HG03439 (cell line): ENCODE measurements at regions not wholly inside any gene's neighbourhood (a gene's known extent, or its start where the extent isn't known, plus 50 kb on each side); places are given as distances from the start of the nearest gene placed in this dataset.

Experiments used
- ATAC-seq: cut with Tn5 transposase; IDR thresholded peaks from one replicate; pipeline ENCODE4 v1.9.1; 2021; ENCODE audit warnings: mild to moderate bottlenecking, moderate library complexity; ENCODE audit not compliant: unreplicated experiment

DNA sequence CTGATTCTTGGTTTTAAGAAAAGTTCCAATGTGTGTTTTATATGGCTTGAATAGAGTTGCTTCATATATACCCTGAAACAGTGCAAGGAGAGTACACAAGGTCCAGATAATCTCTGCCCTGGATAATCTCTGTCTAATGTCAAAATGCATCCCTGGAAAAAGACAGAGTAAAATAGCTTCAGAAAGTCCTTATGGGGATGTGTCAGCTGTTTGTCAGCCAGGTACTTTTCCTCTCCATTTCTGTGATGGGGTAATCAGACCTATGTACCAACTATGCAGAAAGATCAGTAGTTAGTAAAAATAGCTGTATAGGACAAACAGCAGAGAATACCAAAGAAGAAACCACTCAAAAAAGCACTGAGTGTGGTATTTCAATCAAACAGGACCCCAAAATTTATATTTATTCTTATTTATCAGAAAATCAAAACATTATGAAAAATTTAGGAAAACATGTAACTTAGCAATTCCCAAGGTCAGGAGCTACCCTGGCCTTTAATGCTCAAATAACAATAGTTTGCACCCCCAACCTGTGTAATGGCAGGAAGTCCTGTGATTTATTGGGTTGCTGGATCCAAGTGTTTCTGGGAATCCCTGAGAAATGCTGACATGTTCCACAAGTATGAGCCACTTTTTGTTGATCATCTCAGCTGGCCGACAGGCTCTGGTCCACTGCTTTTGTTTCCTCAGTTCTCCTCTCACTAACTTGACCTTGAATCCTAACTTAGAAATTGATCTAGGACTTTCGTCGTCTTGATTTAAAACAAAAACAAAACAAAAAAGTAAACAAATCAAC, 69.6 kb downstream of the MDH1 start:
- ATAC-seq, result no peak

- ATAC-seq, result no peak
These were observed 71.3 kb downstream of the MDH1 start for GRCh38 chr2:63660060-63660459.

DNA sequence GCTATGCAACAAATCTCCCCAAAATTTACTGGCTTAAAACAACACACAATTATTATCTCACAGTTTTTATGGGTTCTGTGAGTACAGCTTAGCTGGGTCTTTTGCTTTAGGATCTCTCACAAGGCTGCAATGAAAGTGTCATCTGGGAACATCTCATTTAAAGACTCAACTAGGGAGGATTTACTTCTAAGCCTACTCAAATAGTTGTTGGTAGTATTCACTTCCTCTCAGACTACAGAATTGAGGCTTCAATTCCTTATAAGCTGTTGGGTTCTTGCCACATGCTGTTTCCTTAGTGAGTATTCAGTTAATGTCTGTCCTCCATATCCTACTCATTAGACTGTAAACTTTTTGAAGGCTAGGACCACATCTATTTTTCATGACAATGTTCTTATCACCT, 72.3 kb downstream of the MDH1 start:
- no peak for ATAC-seq

DNA sequence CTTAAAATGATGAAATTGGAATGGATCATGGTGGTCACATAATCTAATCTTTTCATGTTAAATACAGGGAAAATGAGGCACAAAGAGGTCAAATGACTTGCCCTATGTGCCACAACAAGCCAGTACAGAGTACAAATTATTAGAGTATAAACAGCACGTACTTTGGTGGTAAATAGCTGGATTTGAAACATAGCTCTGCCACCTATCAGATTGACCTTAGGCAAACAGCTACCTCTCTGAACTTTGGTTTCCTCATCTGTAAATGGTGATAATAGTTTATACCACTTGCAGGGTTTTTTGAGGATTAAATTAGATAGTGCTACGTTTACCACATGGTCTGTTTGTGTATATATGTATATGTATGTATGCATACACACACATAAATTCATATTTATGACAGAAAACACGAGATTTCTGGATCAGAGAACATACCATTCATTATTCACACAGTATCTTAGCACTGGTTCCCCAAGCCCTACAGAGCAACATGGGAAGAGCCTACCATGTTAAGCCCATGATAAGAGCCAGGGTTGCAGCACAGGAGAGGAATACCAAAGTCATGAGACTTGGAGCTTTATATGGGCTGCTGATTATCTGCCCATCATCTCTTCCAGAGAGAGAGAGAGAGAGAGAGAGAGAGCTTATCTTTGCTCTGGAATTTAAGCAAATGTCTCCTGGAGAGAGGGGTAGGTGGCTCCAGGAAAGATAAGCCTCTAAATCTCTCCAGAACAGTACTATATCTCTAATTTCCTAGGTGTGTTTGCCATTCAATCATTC, 73.5 kb downstream of the MDH1 start:
- no peak for ATAC-seq

DNA sequence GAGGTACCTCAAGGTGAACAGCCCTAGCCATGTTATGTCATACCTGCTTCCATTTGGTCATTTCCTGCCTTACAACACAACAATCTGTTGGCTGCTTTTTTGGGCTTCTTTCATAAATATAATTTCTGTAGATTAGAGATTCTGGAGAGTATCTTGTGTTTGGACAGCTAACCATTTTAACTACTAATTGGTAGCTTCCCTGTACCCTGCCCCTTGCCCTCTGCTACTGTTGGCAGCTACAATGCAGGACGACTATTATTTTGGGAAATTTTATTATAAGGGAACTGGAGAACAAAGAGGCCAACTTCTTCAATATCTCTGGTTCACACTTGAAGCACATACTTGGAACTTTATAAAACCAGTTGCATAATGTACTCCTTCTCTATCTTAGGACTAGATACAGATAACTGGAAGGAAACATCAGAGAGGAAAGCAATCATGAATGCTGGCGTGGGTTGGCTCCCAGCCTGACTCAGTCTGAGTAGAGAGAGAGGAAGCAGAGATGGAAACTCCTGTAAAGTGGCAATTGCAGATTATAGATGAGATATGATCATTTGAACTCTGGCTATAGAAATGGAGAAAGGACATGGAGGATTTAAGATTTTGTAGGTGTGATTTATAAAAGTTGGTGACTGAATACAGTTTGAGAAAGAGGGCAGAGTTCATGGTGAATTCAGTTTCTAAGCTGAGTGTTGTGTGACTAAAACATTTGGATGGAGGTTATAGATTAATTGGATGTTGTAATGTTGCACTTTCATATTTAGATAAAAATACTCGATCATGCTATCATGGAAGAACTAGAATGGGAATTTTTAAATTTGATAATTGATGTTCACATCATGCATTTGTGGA, 74.5 kb downstream of the MDH1 start:
- no peak for ATAC-seq

DNA sequence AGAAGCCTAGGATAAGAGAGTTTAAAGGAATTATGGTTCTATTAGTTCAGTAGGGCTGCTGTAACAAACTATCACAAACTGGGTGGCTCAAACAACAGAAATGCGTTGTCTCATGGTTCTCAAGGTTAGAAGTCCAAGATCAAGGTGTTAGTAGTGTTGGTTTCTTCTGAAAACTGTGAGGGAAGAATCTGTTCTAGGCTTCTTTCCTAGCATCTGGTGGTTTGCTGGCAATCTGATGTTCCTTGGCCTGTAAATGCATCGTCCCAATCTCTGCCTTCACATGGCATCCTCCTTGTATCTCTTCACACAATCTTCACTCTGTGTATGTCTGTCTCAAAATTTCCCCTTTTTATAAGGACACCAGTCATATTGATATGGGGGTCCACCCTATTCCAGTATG, 76.3 kb downstream of the MDH1 start:
- no peak for ATAC-seq

GRCh38 chr2:63665846-63666475, 77.2 kb downstream of the MDH1 start:
- no peak for ATAC-seq

DNA sequence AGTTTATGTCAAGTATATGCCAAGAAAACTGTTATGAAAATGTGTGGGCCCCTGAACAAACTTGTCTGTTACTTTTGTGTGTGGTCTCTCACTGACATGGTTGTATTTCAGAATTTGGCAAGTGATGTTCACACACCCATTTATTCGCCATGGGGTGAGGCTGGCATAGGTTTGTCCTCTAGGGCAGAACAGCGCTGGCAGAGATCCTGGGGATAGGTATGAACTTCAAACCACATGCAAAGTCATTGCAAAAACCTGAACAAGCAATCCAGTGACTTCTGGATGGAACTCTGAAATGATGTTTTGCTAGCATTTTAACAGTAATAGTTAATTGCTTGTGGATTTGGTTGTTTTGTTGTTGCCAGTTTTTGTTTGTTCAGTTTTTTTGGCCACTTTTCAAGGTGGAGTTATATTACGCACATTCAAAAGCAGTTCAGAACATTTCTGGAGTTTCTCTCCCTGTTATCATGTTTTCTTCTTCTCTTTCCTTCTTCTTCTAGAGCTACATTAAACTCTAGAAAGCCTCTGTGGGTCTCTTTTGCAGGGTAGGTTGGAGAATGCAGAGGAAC, 78.5 kb downstream of the MDH1 start:
- ATAC-seq, result no peak

- no peak for ATAC-seq
These were observed 79.2 kb downstream of the MDH1 start for GRCh38 chr2:63668000-63668399.

- no peak for ATAC-seq
These were observed 79.7 kb downstream of the MDH1 start for GRCh38 chr2:63668466-63668865.

- ATAC-seq, result no peak
These were observed 80.8 kb downstream of the MDH1 start for GRCh38 chr2:63669596-63669995.

- ATAC-seq, result no peak
These were observed 85.2 kb downstream of the MDH1 start for GRCh38 chr2:63673865-63674533.

DNA sequence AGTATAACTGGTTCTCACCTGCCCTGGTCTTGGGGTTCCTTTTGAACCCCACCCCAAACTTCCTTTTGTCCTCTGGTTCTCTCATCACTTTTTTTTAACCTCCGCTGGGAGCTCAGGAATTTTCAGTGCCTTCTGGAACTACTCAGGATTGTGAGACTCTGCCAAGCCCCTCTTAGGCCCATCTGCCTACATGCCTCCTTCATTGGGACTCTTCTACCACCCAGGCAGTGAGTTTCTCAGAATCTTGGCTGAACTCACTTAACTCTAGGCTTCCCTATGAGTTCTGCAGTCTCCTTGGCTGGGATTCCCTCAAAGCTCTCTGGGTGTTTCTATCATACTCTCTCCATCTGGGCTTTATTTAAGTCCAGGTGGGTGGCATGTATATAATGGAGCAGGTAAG, 86.3 kb downstream of the MDH1 start:
- ATAC-seq, result no peak

GRCh38 chr2:63676135-63676534, 87.4 kb downstream of the MDH1 start:
- ATAC-seq, result no peak

DNA sequence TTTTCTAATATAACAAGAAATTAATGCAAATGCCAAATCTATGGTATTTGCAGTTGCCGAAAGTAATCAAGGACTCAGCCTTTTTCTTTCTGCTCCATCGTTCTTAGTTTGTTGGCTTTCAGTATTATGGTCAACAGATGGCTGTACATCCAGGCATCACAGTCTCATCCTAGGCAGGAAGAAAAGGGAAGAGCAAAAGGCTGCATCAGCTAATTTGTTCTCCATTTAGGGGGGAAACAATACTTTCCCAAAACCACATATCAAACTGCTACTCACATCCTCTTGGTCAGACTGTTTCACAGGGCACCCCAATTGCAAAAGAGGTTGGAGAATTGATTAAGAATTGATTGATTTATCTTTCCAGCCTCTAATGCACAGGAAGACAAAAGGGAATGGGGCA, 89.3 kb downstream of the MDH1 start:
- no peak for ATAC-seq

DNA sequence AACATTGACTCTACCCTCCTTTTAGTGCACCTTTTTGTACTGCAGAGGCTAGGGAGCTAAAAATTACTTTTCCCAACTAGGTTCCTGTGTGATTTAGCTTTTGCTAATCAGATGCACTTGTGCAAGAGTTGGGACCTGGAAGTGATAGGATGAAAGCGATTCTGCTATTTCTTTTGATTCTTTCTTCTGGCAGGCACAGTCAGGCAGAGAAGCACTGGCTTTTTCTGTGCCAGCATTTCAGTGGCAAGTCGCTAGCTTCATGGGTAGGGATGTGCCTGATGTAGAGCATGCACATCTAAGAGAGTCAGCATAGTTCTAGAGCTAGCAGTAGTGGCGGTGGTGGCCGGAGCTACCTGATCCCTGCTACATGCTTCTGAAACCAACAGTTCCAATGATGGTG, 89.8 kb downstream of the MDH1 start:
- no peak for ATAC-seq

- ATAC-seq, result no peak
These were observed 90.6 kb downstream of the MDH1 start for GRCh38 chr2:63679252-63679855.

- no peak for ATAC-seq
These were observed 91.7 kb downstream of the MDH1 start for GRCh38 chr2:63680455-63680854.

- ATAC-seq, result no peak
These were observed 93.1 kb downstream of the MDH1 start for GRCh38 chr2:63681896-63682295.
